Activated CD4-positive, CD25-positive, alpha-beta regulatory T cell treated with anti-CD3 and anti-CD28 coated beads, Interleukin-2, amount 50 U/mL, for 24 hours (primary cell): ENCODE measurements at regions not wholly inside any gene's neighbourhood (a gene's known extent, or its start where the extent isn't known, plus 50 kb on each side); places are given as distances from the start of the nearest gene placed in this dataset.

ENCODE experiments used
- ATAC-seq, 2 donors: fragments of 150-1000 bp; cut with Tn5 transposase; one replicate each; pipeline ENCODE4 v1.10.0; 2021; ENCODE audit warnings: mild to moderate bottlenecking in 1 of 2, moderate library complexity in 1 of 2

GRCh38 chr13:86757236-86757978, 913.8 kb upstream of the SLITRK5 start:
- ATAC-seq: peak in 1 of 2 donors; percentile 41

GRCh38 chr13:86758116-86758515, 913.1 kb upstream of the SLITRK5 start:
- ATAC-seq: no peak

- ATAC-seq: no peak
Observed at GRCh38 chr13:86760620-86761019, 910.6 kb upstream of the SLITRK5 start.

GRCh38 chr13:86765462-86765861, 905.7 kb upstream of the SLITRK5 start:
- ATAC-seq: no peak

GRCh38 chr13:86788616-86789015, 882.6 kb upstream of the SLITRK5 start:
- ATAC-seq: no peak

GRCh38 chr13:86792153-86792651, 879.0 kb upstream of the SLITRK5 start:
- ATAC-seq: no peak

- ATAC-seq: no peak
Observed at GRCh38 chr13:86795858-86796257, 875.3 kb upstream of the SLITRK5 start.

- ATAC-seq: no peak
Observed at GRCh38 chr13:86810361-86810760, 860.8 kb upstream of the SLITRK5 start.

- no peak for ATAC-seq
Observed at GRCh38 chr13:86813198-86813597, 858.0 kb upstream of the SLITRK5 start.

GRCh38 chr13:86825410-86825809, 845.8 kb upstream of the SLITRK5 start:
- no peak for ATAC-seq

- no peak for ATAC-seq
Observed at GRCh38 chr13:86826232-86826631, 844.9 kb upstream of the SLITRK5 start.

GRCh38 chr13:86830046-86830445, 841.1 kb upstream of the SLITRK5 start:
- no peak for ATAC-seq

GRCh38 chr13:86831084-86831483, 840.1 kb upstream of the SLITRK5 start:
- no peak for ATAC-seq

- no peak for ATAC-seq
Observed at GRCh38 chr13:86838411-86839120, 832.6 kb upstream of the SLITRK5 start.

- ATAC-seq: no peak
Observed at GRCh38 chr13:86839221-86839620, 832.0 kb upstream of the SLITRK5 start.

- no peak for ATAC-seq
Observed at GRCh38 chr13:86840250-86841191, 830.6 kb upstream of the SLITRK5 start.

- ATAC-seq: no peak
Observed at GRCh38 chr13:86841264-86841663, 829.9 kb upstream of the SLITRK5 start.

- no peak for ATAC-seq
Observed at GRCh38 chr13:86846501-86846900, 824.7 kb upstream of the SLITRK5 start.

GRCh38 chr13:86848716-86849115, 822.5 kb upstream of the SLITRK5 start:
- ATAC-seq: no peak

- no peak for ATAC-seq
Observed at GRCh38 chr13:86856991-86857390, 814.2 kb upstream of the SLITRK5 start.

- ATAC-seq: no peak
Observed at GRCh38 chr13:86858216-86858615, 813.0 kb upstream of the SLITRK5 start.

GRCh38 chr13:86862137-86862536, 809.0 kb upstream of the SLITRK5 start:
- no peak for ATAC-seq

- no peak for ATAC-seq
Observed at GRCh38 chr13:86864376-86864775, 806.8 kb upstream of the SLITRK5 start.
